Spleen (tissue), 11 donors: ENCODE measurements at regions not wholly inside any gene's neighbourhood (a gene's known extent, or its start where the extent isn't known, plus 50 kb on each side); places are given as distances from the start of the nearest gene placed in this dataset.
"Not testable (repeated sequence)": the region's sequence is repeated elsewhere in the genome, so short reads cannot be mapped to it uniquely, and the experiment has no call there.

ENCODE experiments used
- DNase-seq: peaks from one replicate; pipeline ENCODE4 v3.0.0-alpha.2; 2020
- H3K27ac ChIP-seq, 8 donors: fragments of 200-600 bp; sonication (generic) in 7 of 8; 1 replicate in 4 of 8; 2 replicates in 4 of 8; pipeline versions ENCODE4 v1.5.0 to v1.8.0; 2016 to 2021; ENCODE audit warnings: inconsistent platforms in 4 of 8, mild to moderate bottlenecking in 4 of 8, moderate library complexity in 1 of 8
- H3K27me3 ChIP-seq, 7 donors: fragments of 200-600 bp; sonication (generic) in 6 of 7; replicated peaks in 1 of 7; 1 replicate in 4 of 7; 2 replicates in 3 of 7; pipeline versions ENCODE4 v1.5.0 to v1.8.0; 2016 to 2021; ENCODE audit warnings: inconsistent platforms in 3 of 7, mild to moderate bottlenecking in 1 of 7
- H3K36me3 ChIP-seq, 6 donors: fragments of 200-600 bp; sonication (generic) in 5 of 6; 1 replicate in 4 of 6; 2 replicates in 2 of 6; pipeline versions ENCODE4 v1.5.0 to v1.8.0; 2016 to 2021; ENCODE audit warnings: inconsistent platforms in 2 of 6
- H3K4me1 ChIP-seq, 6 donors: fragments of 200-600 bp; sonication (generic) in 5 of 6; 1 replicate in 3 of 6; 2 replicates in 3 of 6; pipeline versions ENCODE4 v1.5.0 to v1.8.0; 2016 to 2021; ENCODE audit warnings: inconsistent platforms in 3 of 6
- H3K4me3 ChIP-seq, 8 donors: fragments of 200-600 bp; sonication (generic) in 7 of 8; 1 replicate in 4 of 8; 2 replicates in 4 of 8; pipeline versions ENCODE4 v1.5.0 to v1.8.0; 2016 to 2021; ENCODE audit warnings: inconsistent platforms in 4 of 8, mild to moderate bottlenecking in 4 of 8, moderate library complexity in 2 of 8
- H3K9me3 ChIP-seq, 8 donors: fragments of 200-600 bp; sonication (generic) in 7 of 8; 1 replicate in 4 of 8; 2 replicates in 4 of 8; pipeline versions ENCODE4 v1.5.0 to v1.8.0; 2016 to 2021; ENCODE audit warnings: inconsistent platforms in 4 of 8
- CTCF ChIP-seq, 11 experiments: fragments of 200-600 bp in 7 of 11; fragments of 450-650 bp in 4 of 11; sonication (generic) in 4 of 11; IDR thresholded peaks in 8 of 11; conservative IDR thresholded peaks in 3 of 11; 1 replicate in 7 of 11; 2 replicates in 4 of 11; pipeline versions ENCODE4 v1.4.0 to v1.8.0; 2016 to 2021; ENCODE audit warnings: antibody characterized with exemption in 11 of 11, inconsistent platforms in 4 of 11, mild to moderate bottlenecking in 1 of 11
- POLR2A ChIP-seq, 3 donors: fragments of 450-650 bp; IDR thresholded peaks; one replicate each; pipeline ENCODE4 v1.5.1; 2017; ENCODE audit warnings: antibody characterized with exemption in 3 of 3, mild to moderate bottlenecking in 1 of 3
- POLR2AphosphoS5 ChIP-seq, 3 donors: sonication (generic); formaldehyde crosslinking; IDR thresholded peaks; one replicate each; pipeline ENCODE4 v1.5.1; 2017; ENCODE audit warnings: antibody characterized with exemption in 3 of 3
- WGBS, 5 donors: extraction: QIAGEN DNeasy Blood & Tissue Kit in 3 of 5; methylation state at CpG; one replicate each; pipeline versions ENCODE4 v1.1.5 to v1.1.7; 2013 to 2018; 5-methylcytosine and 5-hydroxymethylcytosine counted together
- intact Hi-C: fragments of 100-400 bp; cut with DNase I; formaldehyde crosslinking; loops from one replicate; pipeline ENCODE4 v1.15.0; 2023; ENCODE audit warnings: low total_unique reads
- donor health status: healthy with polysubstance abuse.
- donor health status: DM: no; HTN: no; CAD: no; lungs with moderate emphysema.
- donor health status: DM: no; HTN: no; CAD: no.
- donor health status: Bipolar disorder and iron deficiency.
- donor health status: healthy.
- donor health status: DM: no; HTN: no; CAD: no.
- donor health status: DM: yes; HTN: yes; CAD: no.

DNA sequence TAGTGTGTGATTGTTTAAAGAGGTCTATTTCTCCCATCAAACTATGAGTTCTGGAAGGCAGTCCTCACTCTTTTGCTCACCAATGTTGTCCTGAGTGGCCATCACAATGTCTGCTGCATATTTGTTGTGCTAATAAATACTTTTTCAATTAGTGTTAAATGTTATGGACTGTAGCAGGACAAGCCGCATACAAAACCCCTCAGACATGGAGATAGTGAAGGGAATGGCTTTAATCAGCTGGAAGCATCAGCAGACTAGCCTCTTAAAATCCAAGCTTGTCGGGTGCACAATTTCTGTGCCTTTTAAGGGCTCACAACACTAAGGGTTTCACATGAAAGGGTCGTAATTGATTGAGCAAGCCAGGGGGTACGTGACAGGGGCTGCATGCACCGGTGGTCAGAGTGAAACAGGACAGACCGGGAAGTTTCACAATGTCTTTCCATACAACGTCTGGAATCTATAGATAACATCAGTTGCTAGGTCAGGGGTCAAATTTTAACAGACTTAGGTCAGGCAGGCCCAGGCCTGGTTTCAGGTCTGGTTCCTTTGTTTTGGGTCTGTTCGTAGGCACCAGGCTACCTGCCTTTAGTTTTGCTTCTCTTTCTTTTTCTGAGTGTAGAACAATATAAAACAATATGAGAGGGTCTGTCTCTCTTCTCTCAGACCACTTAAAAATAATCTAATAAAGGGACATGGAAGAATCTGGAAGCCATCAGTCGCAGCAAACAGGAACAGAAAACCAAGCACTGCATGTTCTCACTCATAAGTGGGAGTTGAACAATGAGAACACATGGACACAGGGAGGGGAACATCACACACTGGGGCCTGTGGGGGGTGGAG is 327.6 kb upstream of the HTR1E start:
- intact Hi-C loops = no loop called here
- no peak overlapping the region for H3K27ac ChIP-seq
- H3K4me1 ChIP-seq = no peaks in the 10 kb centered on the region
- WGBS, 5 donors = 32 to 51% (median 47%) methylated on average over 9 of the region's 9 CpGs
- H3K4me3 ChIP-seq = no peak overlapping the region
- TF ChIP-seq POLR2AphosphoS5 (IDR thresholded peaks at IDR 0.05) = no peak
- no peak for TF ChIP-seq POLR2A (IDR thresholded peaks at IDR 0.05)
- TF ChIP-seq CTCF (IDR thresholded peaks at IDR 0.05 in 8 of 11, conservative IDR thresholded peaks at IDR 0.05 in 3 of 11) = no peak
- H3K36me3 ChIP-seq = no peaks in the 10 kb centered on the region
- no peaks in the 10 kb centered on the region for H3K27me3 ChIP-seq
- no peak for DNase-seq
- H3K9me3 ChIP-seq = no peaks in the 10 kb centered on the region

GRCh38 chr6:86603364-86603763 is 334.0 kb upstream of the HTR1E start:
- H3K27me3 ChIP-seq, H3K4me1 ChIP-seq, intact Hi-C loops, DNase-seq, H3K9me3 ChIP-seq, H3K36me3 ChIP-seq, H3K4me3 ChIP-seq, H3K27ac ChIP-seq: not testable (repeated sequence)
- WGBS, 5 donors = 61 to 91% (median 73%) methylated on average over 3 of the region's 3 CpGs

DNA sequence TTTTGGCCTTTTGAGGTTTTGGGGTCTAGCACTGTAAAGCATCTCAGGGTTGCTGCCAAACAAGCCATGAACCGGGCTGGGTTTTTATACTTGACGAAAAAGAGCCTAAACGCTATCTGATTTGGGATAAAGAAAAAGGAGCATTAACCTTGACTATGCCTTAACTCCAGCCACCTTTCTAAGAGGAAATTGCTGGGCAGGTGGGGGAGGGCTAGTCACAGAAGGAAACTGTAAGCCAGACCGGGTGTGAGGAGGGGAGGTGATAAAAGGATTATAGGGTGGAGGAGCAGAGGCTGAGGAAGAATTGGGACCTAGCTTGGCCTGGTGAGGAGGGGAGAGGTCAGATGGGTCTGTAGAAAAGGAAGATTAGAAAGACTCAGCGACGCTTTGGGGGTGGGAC is 335.2 kb upstream of the HTR1E start:
- H3K4me3 ChIP-seq, intact Hi-C loops, H3K9me3 ChIP-seq, H3K27ac ChIP-seq, H3K27me3 ChIP-seq, DNase-seq, H3K4me1 ChIP-seq, H3K36me3 ChIP-seq: not testable (repeated sequence)
- WGBS, 5 donors = 62 to 77% (median 64%) methylated on average over 6 of the region's 6 CpGs

- H3K36me3 ChIP-seq, H3K4me3 ChIP-seq, H3K27me3 ChIP-seq, H3K4me1 ChIP-seq, H3K27ac ChIP-seq, intact Hi-C loops, DNase-seq, H3K9me3 ChIP-seq: not testable (repeated sequence)
- 69 to 86% (median 81%) methylated on average over 4 of the region's 4 CpGs for WGBS, 5 donors
Measured at GRCh38 chr6:86598969-86599368, 338.4 kb upstream of the HTR1E start.

- TF ChIP-seq CTCF (IDR thresholded peaks at IDR 0.05 in 8 of 11, conservative IDR thresholded peaks at IDR 0.05 in 3 of 11) (no peak), POLR2A (IDR thresholded peaks at IDR 0.05) (no peak)
- Histone ChIP-seq H3K9me3 (no peaks in the 10 kb centered on the region), H3K4me3 (no peak overlapping the region), H3K27me3 (no peaks in the 10 kb centered on the region), H3K4me1 (no peaks in the 10 kb centered on the region), H3K36me3 (no peaks in the 10 kb centered on the region), H3K27ac (no peak overlapping the region)
- 36 to 58% (median 42%) methylated on average over 3 of the region's 3 CpGs for WGBS, 5 donors
- intact Hi-C loops = no loop called here
- no peak for DNase-seq
Measured at GRCh38 chr6:86595641-86596040, 341.7 kb upstream of the HTR1E start.

DNA sequence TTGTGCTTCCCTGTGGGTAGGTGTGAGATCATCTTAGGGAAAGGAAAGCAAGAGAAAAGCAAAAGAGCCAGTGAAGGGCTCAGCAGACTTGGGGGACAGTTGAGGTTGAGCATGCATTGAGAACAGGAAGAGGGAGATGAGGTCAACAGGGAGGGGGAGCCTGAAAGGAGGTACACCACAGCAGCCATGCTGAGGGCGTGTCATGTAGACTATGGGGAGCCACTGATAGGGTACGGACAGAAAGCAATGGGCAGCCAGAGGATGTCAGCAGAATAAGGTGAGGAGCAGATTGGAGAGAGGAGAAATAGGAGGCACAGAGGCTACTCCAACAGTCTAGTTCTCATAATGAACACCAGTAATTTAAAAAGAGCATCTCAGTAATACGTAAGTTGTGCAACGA is 351.1 kb upstream of the HTR1E start:
- no peak for DNase-seq
- no peak overlapping the region for H3K4me3 ChIP-seq
- TF ChIP-seq POLR2AphosphoS5 (IDR thresholded peaks at IDR 0.05) = no peak
- intact Hi-C loops = no loop called here
- H3K27ac ChIP-seq = no peak overlapping the region
- H3K9me3 ChIP-seq = peaks cover 0 to 54% (median 49%) of the 10 kb centered on the region in 8 donors
- no peaks in the 10 kb centered on the region for H3K27me3 ChIP-seq
- no peaks in the 10 kb centered on the region for H3K36me3 ChIP-seq
- H3K4me1 ChIP-seq = no peaks in the 10 kb centered on the region
- WGBS, 5 donors = 87 to 94% (median 92%) methylated on average over 4 of the region's 4 CpGs
